GM19324 (cell line): ENCODE measurements at regions not wholly inside any gene's neighbourhood (a gene's known extent, or its start where the extent isn't known, plus 50 kb on each side); places are given as distances from the start of the nearest gene placed in this dataset.

Experiments
- ATAC-seq: cut with Tn5 transposase; IDR thresholded peaks from one replicate; pipeline ENCODE4 v1.9.1; 2021; ENCODE audit warnings: mild to moderate bottlenecking, moderate library complexity; ENCODE audit not compliant: unreplicated experiment, low FRiP score

DNA sequence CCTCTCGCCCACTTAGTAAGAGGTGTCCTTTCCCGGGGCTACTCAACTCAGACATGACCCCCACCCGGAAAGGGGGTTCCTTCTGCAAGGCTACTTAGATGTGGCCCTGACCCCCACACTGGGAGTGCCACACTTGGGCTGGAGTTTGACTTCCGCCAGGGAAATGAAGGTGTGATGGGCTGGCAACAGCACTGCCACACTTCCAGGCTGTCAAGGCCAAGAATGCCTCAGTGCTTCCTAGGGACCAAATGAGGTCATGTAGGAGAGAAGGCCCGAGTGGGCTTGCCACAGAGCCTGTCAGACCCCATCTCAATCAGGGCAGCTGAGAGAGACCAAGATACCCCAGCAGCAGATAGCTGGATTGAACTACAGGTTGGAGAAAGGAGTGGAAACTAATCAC, 55.5 kb downstream of the DRD1 start:
- ATAC-seq = no peak

DNA sequence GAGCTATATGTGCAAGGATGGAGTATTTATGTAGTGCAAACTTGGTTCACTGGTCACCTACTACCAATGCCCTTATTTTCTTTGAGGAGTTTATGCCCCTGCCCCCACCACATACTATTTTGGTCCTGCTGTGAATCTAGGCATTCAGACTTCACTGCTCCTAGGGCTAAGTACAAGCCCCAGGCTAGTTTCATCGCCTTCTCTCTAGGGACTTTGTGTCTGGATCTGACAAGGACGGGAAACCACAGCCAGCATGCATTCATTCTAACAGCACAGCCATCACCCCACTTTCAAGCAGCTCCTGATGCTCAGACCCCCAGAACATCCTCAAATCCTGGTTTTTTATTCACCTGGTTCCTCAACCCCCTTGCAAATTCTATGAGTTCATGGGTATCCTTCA, 56.8 kb downstream of the DRD1 start:
- ATAC-seq = no peak

DNA sequence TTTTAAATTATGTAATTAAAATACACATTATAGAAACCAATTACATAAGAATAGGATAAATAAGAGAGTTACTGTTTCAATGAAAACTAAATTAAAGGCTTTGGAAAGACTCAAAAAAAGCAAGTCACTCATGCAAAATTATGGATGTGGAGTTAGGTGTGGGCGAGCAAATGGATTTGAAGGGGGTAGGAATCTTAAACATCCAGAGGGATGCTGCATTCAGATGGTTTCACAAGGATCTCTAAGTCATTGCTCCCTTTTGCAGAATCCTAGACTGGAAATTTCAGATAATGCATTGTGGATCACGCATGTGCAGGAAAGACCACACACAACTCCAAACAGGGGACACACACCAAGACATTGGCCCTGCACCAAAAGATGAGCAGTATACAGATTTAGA, 57.5 kb downstream of the DRD1 start:
- no peak for ATAC-seq

DNA sequence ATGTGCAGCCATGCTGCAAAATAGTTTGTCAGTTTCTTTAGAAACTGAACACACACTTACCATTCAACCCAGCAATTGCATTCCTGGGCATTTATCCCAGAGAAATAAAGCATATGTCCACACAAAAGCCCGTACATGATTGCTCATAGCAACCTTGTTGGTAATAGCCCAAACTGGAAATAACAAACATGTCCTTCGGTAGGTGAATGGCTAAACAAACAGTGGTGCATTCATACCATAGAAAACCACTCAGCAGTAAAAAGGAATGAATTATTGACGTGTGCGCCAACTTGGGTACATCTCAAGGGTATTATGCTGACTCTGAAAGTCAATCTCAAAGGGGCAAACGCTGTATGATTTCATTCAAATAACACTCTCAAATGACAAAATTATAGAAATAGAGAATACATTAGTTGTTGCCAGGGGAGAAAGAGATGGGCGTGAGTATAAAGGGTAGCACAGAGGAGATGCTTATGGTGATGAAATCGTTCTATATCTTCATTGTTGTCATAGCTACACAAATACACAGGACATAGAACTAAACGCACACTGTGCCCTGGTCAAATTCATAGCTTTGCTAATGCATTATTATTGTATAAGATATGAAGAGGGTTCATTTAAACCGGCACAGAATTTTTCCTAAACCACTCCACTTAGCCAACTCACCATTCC, 58.2 kb downstream of the DRD1 start:
- ATAC-seq = no peak

GRCh38 chr5:175384724-175385552, 59.0 kb downstream of the DRD1 start:
- ATAC-seq = no peak

DNA sequence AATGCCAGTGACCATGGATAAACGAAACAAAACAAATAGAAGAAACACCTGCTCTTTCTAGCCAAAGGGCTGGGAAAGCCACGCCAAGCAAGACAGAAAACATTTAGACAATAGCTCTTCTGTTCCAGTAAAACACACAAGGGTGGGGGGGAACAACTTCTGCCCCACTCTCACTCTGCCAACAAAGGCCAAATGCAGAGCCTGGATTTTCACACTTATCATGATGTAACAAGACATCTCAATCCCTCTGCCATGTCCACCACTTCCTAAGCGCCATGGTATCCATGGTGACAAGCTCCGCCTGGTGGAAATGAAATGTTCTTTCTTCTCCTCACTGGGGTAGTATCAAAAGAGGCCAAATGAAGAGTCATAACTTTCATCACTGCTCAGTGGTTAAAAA, 60.6 kb downstream of the DRD1 start:
- no peak for ATAC-seq

DNA sequence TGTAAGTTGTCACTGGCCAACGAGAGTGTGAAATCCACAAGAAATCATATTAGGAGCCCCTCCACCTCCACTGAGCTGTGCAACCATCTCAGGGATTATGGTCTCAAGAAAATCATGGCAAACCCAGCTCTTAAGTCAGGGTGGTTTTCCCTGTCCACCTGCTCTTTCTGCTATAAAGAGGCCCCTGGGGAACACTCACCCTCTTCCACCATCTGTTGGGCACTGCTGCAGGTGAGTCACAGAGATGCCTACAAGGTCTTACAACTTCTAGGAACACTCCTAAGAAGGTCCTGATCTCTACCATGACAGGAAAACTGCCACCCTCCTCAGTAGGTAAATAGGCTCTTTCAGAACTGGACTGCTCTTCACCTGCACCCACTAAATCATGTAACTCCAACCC, 61.8 kb downstream of the DRD1 start:
- no peak for ATAC-seq

- no peak for ATAC-seq
These were observed 62.9 kb downstream of the DRD1 start for GRCh38 chr5:175381130-175381529.

DNA sequence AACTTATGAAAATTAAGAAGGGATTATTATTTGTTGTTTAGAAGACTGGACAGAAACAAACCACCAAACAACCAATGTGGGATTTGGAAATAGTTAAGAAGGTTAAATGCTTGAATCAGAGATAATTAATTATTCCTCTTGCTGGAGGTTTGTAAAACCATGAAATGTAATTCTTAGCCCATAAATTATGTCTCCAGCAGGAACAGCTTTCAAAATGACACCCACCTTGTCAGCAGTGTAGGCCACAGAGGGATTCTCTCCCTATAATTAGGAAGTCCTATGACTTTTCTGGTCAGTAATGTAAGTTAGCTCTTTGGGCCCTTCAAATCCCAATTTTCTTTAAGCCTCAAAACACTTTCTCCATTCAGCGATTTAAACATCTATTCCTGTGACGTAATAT, 63.3 kb downstream of the DRD1 start:
- no peak for ATAC-seq

GRCh38 chr5:175379867-175380266, 64.1 kb downstream of the DRD1 start:
- ATAC-seq = no peak

DNA sequence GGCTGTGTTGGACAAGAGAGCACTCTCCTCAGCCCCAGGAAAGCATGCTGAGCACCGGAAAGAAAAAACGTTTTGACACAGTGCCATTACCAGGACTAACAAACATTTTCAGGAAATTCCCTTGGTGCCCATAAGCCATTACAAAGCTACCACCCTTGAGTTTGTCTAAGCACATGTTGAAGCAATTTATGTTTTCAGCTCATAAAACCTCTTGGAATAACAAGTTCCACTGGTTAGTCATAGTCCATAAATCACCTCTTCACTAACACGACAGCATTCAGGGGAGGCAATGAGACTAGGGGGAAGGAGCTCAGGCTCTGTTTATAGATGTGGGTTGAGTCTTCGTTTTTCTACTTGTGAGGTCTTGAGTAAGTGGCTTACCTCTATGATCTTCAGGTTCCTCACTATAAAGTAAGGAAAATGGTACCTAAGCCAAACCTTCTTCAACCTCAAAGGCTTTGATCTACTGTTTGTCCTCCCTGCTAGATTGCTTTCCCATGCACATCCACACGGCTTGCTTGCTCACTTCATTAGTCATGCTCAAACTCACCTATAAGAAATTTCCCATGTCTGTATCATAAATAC, 65.4 kb downstream of the DRD1 start:
- ATAC-seq = no peak

DNA sequence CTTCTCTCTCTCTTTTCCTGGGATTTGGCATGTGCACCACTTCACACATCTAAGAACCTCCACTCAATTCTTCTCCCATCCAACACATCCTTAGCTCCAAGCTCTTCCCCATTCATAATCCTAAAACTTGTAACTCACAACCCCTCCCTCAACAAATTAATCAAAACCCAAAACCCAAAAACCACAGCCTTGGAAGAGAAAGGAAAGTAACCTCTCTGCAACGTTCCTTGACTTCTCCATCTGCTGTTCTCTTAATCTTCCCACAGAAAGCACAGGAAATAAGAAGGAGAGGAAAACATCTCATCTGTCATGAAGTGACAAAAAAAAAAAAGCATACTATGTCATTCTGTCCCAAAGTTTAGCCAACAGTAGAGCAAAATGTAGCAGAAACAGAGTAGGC, 66.2 kb downstream of the DRD1 start:
- ATAC-seq = no peak

GRCh38 chr5:175374166-175374875, 69.7 kb downstream of the DRD1 start:
- no peak for ATAC-seq

DNA sequence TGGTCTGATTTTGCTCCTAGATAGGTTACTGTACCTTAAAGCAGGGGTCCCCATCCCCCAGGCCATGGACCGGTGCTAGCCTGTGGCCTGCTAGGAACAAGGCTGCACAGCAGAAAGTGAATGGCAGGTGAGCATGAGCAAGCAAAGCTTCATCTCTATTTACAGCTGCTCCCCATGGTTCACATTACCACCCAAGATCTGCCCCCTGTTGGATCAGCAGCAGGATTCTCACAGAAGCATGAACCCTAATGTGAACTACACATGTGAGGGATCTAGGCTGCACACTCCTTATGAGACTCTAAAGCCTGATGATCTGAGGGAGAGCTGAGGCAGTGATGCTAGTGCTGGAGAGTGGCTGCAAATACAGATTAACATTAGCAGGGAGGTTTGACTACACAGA, 78.1 kb downstream of the DRD1 start:
- no peak for ATAC-seq

DNA sequence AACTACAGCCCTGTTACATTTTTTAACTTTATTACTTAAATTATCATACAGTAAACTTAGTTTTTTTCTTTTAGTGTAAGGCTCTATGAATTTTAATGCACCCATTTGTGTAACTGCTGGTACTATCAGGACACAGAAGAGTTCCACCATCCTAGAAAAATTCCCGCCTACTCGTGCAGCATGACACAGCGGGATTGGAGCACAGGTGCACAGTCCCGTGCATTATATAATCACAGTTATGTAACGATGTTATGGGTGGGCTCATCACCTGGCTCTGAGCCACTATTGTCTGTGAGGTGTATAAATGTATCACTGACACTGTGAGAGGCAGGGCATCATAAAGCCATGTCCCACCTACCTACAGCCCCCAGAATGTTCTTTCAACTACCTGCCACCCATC, 80.7 kb downstream of the DRD1 start:
- no peak for ATAC-seq

- ATAC-seq = no peak
These were observed 86.0 kb downstream of the DRD1 start for GRCh38 chr5:175357995-175358394.

DNA sequence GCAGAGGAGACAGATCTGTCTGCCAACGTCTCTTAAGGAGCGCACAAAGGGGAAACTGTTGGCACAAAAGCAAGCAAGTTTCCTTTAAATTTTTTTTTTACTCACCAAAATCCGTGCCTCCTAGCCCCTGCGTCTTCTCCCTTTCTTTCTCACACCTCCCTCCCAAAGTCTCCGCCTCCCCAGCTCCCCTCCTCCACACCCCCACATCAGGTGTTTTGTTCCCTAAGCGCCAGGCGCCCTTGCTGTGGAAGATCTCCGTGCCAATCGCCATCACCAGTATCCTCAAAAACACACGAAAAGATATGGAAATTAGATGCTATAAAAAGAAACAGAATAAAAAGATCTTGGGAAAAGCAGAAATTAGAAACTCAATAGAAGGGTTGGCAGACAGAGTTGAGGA, 87.6 kb downstream of the DRD1 start:
- no peak for ATAC-seq

DNA sequence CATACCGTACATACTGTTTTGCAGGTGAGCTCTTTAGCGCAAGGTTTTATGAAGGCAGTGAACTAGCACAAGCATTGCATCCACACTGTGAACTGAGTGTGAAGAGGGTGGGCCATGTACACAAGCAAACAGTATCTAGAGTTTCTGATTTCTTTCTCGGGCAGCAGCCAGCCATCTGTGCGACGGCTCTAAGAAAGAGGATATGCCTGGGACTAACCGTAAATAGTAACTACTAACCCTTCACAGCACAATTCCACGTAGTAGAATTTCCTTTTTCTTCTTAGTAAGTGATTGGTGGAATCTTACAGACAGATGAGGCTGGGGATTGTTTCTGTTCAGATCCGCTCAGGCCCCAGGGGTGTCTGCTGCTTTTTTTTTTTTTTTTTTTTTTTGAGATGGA, 89.0 kb downstream of the DRD1 start:
- no peak for ATAC-seq

- no peak for ATAC-seq
These were observed 90.1 kb downstream of the DRD1 start for GRCh38 chr5:175353926-175354325.

GRCh38 chr5:175351897-175352590, 91.9 kb downstream of the DRD1 start:
- no peak for ATAC-seq

DNA sequence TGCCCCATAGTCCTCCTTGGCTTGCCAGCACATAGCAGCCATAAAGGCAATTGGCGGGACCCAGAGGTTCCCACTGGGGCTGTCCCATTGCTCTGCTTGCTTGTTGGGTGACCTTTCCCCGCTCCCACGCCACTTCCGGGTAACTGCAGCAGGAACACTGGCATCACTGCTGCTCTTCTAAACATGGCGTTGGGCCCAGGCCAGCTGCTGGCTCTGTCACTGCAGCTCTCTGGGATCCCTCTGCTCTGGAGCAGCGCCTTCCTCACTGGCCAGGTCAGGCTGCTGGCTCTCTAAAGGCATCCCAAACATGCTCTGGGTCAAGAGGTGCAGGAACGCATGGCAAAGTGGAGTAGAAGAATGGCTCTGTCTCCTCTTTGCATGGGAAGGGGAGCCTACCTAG, 92.9 kb downstream of the DRD1 start:
- ATAC-seq = no peak
